Activated naive CD8-positive, alpha-beta T cell treated with anti-CD3 and anti-CD28 coated beads, Interleukin-2, amount 10 ng/mL, durations not matched to agents 7 days and 5 days (primary cell): ENCODE measurements at regions not wholly inside any gene's neighbourhood (a gene's known extent, or its start where the extent isn't known, plus 50 kb on each side); places are given as distances from the start of the nearest gene placed in this dataset.

Experiments
- ATAC-seq: fragments of 150-1000 bp; cut with Tn5 transposase; one replicate; pipeline ENCODE4 v1.10.0; 2021; ENCODE audit warnings: low read depth, moderate library complexity
- POLR2A ChIA-PET: fragments of 350-600 bp; sonication (Branson Sonifier 250); formaldehyde crosslinking; loops from one replicate; lab custom pipeline; 2021; ENCODE audit warnings: antibody characterized with exemption; lab: Charles Lee
- DNase-seq: peaks from one replicate; pipeline ENCODE4 v3.0.0; 2021
- H3K27ac Mint-ChIP-seq: one replicate; pipeline ENCODE4 v1.8.0; 2022; ENCODE audit warnings: mild to moderate bottlenecking, mixed read lengths
- H3K27me3 Mint-ChIP-seq: one replicate; pipeline ENCODE4 v1.8.0; 2022; ENCODE audit warnings: mild to moderate bottlenecking, moderate library complexity, mixed read lengths
- H3K36me3 Mint-ChIP-seq: one replicate; pipeline ENCODE4 v1.8.0; 2021; ENCODE audit warnings: mild to moderate bottlenecking, mixed read lengths
- H3K4me1 Mint-ChIP-seq: one replicate; pipeline ENCODE4 v1.8.0; 2021; ENCODE audit warnings: mixed read lengths
- H3K4me3 Mint-ChIP-seq: one replicate; pipeline ENCODE4 v1.8.0; 2022; ENCODE audit warnings: mild to moderate bottlenecking, moderate library complexity, mixed read lengths
- H3K9me3 Mint-ChIP-seq: one replicate; pipeline ENCODE4 v1.8.0; 2021; ENCODE audit warnings: mixed read lengths

GRCh38 chr14:79972230-79972629 lies 239.1 kb downstream of the DIO2 start:
- no peak overlapping the region for H3K4me3 Mint-ChIP-seq
- POLR2A ChIA-PET, result no interaction called here
- ATAC-seq (no peak), DNase-seq (no peak)
- H3K4me1 Mint-ChIP-seq, result no peaks in the 10 kb centered on the region
- H3K36me3 Mint-ChIP-seq, result no peaks in the 10 kb centered on the region
- no peak overlapping the region for H3K27ac Mint-ChIP-seq
- peaks cover 2% of the 10 kb centered on the region for H3K9me3 Mint-ChIP-seq
- H3K27me3 Mint-ChIP-seq, result no peaks in the 10 kb centered on the region

GRCh38 chr14:79971330-79971729 lies 240.0 kb downstream of the DIO2 start:
- POLR2A ChIA-PET, result no interaction called here
- H3K27me3 Mint-ChIP-seq, result no peaks in the 10 kb centered on the region
- no peaks in the 10 kb centered on the region for H3K36me3 Mint-ChIP-seq

DNA sequence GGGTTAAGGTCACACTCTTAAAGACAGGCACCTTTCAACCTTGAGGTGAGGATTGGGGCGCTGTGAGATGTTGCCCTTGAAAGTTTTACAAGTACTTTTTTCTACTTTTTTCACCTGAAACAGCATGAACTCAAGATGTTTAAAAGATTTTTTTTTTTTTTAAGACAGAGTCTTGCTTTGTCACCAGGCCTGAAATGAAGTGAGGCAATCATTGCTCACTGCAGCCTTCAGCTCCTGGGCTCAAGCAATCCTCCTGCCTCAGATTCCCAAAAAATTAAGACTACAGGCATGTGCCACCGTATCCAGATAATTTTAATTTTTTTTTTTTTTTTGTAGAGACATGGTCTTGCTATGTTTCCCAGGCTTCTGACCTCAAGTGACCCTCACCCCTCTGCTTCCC lies 243.9 kb downstream of the DIO2 start:
- POLR2A ChIA-PET, result no interaction called here
- no peaks in the 10 kb centered on the region for H3K27me3 Mint-ChIP-seq
- H3K4me3 Mint-ChIP-seq, result no peak overlapping the region
- H3K27ac Mint-ChIP-seq, result no peak overlapping the region
- H3K36me3 Mint-ChIP-seq, result no peaks in the 10 kb centered on the region
- ATAC-seq, result no peak
- no peaks in the 10 kb centered on the region for H3K4me1 Mint-ChIP-seq
- H3K9me3 Mint-ChIP-seq, result peaks cover 4% of the 10 kb centered on the region
- no peak for DNase-seq

More at GRCh38 chr14:79971330-79971729, 240.0 kb downstream of the DIO2 start:
- Mint-ChIP-seq H3K9me3 (peaks cover 2% of the 10 kb centered on the region), H3K27ac (no peak overlapping the region), H3K4me3 (no peak overlapping the region), H3K4me1 (no peaks in the 10 kb centered on the region)
- DNase-seq (no peak), ATAC-seq (no peak)

GRCh38 chr14:79967001-79967400 lies 244.3 kb downstream of the DIO2 start:
- Mint-ChIP-seq H3K36me3 (no peaks in the 10 kb centered on the region), H3K9me3 (peaks cover 4% of the 10 kb centered on the region), H3K27me3 (no peaks in the 10 kb centered on the region), H3K4me3 (no peak overlapping the region), H3K27ac (no peak overlapping the region), H3K4me1 (no peaks in the 10 kb centered on the region)
- POLR2A ChIA-PET, result no interaction called here
- DNase-seq, result no peak
- no peak for ATAC-seq

GRCh38 chr14:79965896-79966295 lies 245.4 kb downstream of the DIO2 start:
- H3K36me3 Mint-ChIP-seq, result no peaks in the 10 kb centered on the region
- no peaks in the 10 kb centered on the region for H3K4me1 Mint-ChIP-seq
- H3K27me3 Mint-ChIP-seq, result no peaks in the 10 kb centered on the region
- peaks cover 4% of the 10 kb centered on the region for H3K9me3 Mint-ChIP-seq
- ATAC-seq (no peak), DNase-seq (no peak)
- no peak overlapping the region for H3K27ac Mint-ChIP-seq
- no peak overlapping the region for H3K4me3 Mint-ChIP-seq
- POLR2A ChIA-PET, result no interaction called here

GRCh38 chr14:79961197-79961596 lies 250.1 kb downstream of the DIO2 start:
- Mint-ChIP-seq H3K9me3 (peaks cover 16% of the 10 kb centered on the region), H3K4me1 (no peaks in the 10 kb centered on the region), H3K36me3 (no peaks in the 10 kb centered on the region), H3K27ac (no peak overlapping the region), H3K4me3 (no peak overlapping the region), H3K27me3 (no peaks in the 10 kb centered on the region)
- POLR2A ChIA-PET, result no interaction called here
- ATAC-seq (no peak), DNase-seq (no peak)

GRCh38 chr14:79960288-79960687 lies 251.0 kb downstream of the DIO2 start:
- H3K27ac Mint-ChIP-seq, result no peak overlapping the region

GRCh38 chr14:79951572-79951971 lies 259.7 kb downstream of the DIO2 start:
- Mint-ChIP-seq H3K4me3 (no peak overlapping the region), H3K27ac (no peak overlapping the region), H3K27me3 (no peaks in the 10 kb centered on the region), H3K4me1 (no peaks in the 10 kb centered on the region), H3K36me3 (no peaks in the 10 kb centered on the region), H3K9me3 (peaks cover 10% of the 10 kb centered on the region)
- ATAC-seq, result no peak
- no peak for DNase-seq
- POLR2A ChIA-PET, result no interaction called here

More at GRCh38 chr14:79960288-79960687, 251.0 kb downstream of the DIO2 start:
- Mint-ChIP-seq H3K36me3 (no peaks in the 10 kb centered on the region), H3K4me3 (no peak overlapping the region), H3K9me3 (peaks cover 17% of the 10 kb centered on the region), H3K4me1 (no peaks in the 10 kb centered on the region), H3K27me3 (no peaks in the 10 kb centered on the region)
- ATAC-seq, result no peak
- POLR2A ChIA-PET, result no interaction called here
- no peak for DNase-seq

DNA sequence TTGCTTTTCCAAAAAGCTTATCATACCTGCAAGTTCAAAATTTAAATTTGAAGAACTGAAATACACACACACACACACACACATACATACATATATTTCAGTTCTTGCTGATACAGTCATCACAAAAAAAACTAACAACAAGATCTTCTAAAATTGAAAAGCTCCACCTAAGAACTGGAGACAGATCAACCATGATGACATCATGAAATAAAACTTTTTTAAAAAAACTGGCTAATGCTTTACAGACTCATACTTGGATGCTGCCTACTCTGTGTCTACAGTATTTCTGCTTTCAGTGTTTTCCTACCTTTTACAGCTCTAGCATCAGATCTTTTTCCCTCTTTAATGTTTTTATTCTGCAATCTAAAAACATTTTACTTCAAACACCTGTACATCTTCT lies 261.4 kb downstream of the DIO2 start:
- Mint-ChIP-seq H3K9me3 (peaks cover 4% of the 10 kb centered on the region), H3K4me1 (no peaks in the 10 kb centered on the region), H3K36me3 (no peaks in the 10 kb centered on the region), H3K4me3 (no peak overlapping the region), H3K27ac (no peak overlapping the region), H3K27me3 (no peaks in the 10 kb centered on the region)
- POLR2A ChIA-PET, result no interaction called here
- no peak for ATAC-seq
- DNase-seq, result no peak

- Mint-ChIP-seq H3K4me3 (no peak overlapping the region), H3K27me3 (no peaks in the 10 kb centered on the region), H3K27ac (no peak overlapping the region), H3K4me1 (no peaks in the 10 kb centered on the region), H3K36me3 (no peaks in the 10 kb centered on the region), H3K9me3 (peaks cover 1% of the 10 kb centered on the region)
- no peak for DNase-seq
- no peak for ATAC-seq
- POLR2A ChIA-PET, result no interaction called here
Observed at GRCh38 chr14:79947440-79948054, 263.8 kb downstream of the DIO2 start.

GRCh38 chr14:79939235-79939634 lies 272.1 kb downstream of the DIO2 start:
- no peak for ATAC-seq
- POLR2A ChIA-PET, result interaction anchor here (0.7 kb wide), 1 partner anchor 81 kb away, joined by 5 read pairs; no protein-coding TSS in a partner anchor
- Mint-ChIP-seq H3K4me3 (no peak overlapping the region), H3K27ac (no peak overlapping the region), H3K36me3 (no peaks in the 10 kb centered on the region), H3K9me3 (no peaks in the 10 kb centered on the region), H3K4me1 (no peaks in the 10 kb centered on the region), H3K27me3 (no peaks in the 10 kb centered on the region)
- DNase-seq, result no peak

GRCh38 chr14:79938185-79938584 lies 273.1 kb downstream of the DIO2 start:
- Mint-ChIP-seq H3K27ac (no peak overlapping the region), H3K4me1 (no peaks in the 10 kb centered on the region), H3K9me3 (no peaks in the 10 kb centered on the region), H3K27me3 (no peaks in the 10 kb centered on the region), H3K4me3 (no peak overlapping the region), H3K36me3 (no peaks in the 10 kb centered on the region)
- ATAC-seq (no peak), DNase-seq (no peak)
- POLR2A ChIA-PET, result no interaction called here

DNA sequence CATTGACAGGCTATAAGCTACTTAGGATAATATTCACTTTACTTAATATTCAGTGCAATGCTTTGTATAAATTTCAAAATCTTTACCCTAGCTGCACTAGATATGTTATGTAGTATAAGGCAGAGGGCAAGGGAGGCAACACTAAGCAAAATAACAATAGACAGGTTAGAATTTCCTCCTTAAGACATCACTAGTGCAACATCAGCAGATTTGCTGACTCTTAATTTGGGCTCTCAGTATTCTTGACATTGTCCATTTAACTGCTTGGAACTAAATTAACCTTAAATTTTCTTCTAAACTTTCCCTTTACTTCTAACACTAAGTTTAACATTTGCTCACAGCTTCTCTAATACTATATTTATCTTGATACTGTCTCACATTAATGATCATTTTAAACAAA lies 273.9 kb downstream of the DIO2 start:
- Mint-ChIP-seq H3K27me3 (no peaks in the 10 kb centered on the region), H3K27ac (no peak overlapping the region), H3K9me3 (no peaks in the 10 kb centered on the region), H3K4me1 (no peaks in the 10 kb centered on the region), H3K36me3 (no peaks in the 10 kb centered on the region), H3K4me3 (no peak overlapping the region)
- ATAC-seq (no peak), DNase-seq (no peak)
- POLR2A ChIA-PET, result no interaction called here

DNA sequence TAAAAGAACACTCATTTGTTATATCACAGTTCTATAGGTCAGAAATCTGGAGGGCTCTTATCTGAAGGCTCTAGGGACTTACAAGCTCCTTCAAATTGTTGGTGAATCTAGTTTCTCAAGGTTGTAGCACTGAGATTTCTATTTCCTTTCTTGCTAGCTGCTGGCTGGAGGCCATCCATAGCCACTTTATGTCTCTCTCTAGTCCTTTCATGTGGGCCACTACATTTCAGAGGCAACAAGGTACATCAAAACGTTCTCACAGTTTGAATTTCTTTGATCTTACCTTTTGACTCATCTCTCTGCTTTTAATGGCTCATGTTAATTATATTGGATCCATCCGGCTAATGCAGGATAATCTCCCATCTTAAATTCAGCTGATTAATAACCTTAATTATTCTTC lies 286.8 kb downstream of the DIO2 start:
- Mint-ChIP-seq H3K36me3 (no peaks in the 10 kb centered on the region), H3K4me1 (no peaks in the 10 kb centered on the region), H3K9me3 (peaks cover 7% of the 10 kb centered on the region), H3K27me3 (no peaks in the 10 kb centered on the region), H3K27ac (no peak overlapping the region), H3K4me3 (no peak overlapping the region)
- POLR2A ChIA-PET, result no interaction called here
- ATAC-seq, result no peak
- DNase-seq, result no peak
